Tongue (tissue), 1 donor: ENCODE measurements at regions not wholly inside any gene's neighbourhood (a gene's known extent, or its start where the extent isn't known, plus 50 kb on each side); places are given as distances from the start of the nearest gene placed in this dataset. TPM values are rescaled to one million over a fixed set of nuclear protein-coding genes. Genes with fewer than 3 reads are reported as not detected.

Experiments used
- small RNA-seq: library from RNA; depleted of rRNA; stranded (forward); fragments of <200 nt; gene quantifications from one replicate; pipeline ENCODE3, GENCODE V24; 2014; ENCODE audit warnings: low replicate concordance

Small RNA genes lying in the stretch of these regions (small RNA-seq; reads per million reads assigned to genes)
- not detected for gene RNU6-718P
